C4-2B (cell line): ENCODE measurements at regions not wholly inside any gene's neighbourhood (a gene's known extent, or its start where the extent isn't known, plus 50 kb on each side); places are given as distances from the start of the nearest gene placed in this dataset.

Experiments used
- H3K27ac ChIP-seq: fragments of 450-650 bp; 2 replicates; pipeline ENCODE4 v1.5.1; 2017
- ZFX ChIP-seq: fragments of 450-650 bp; IDR thresholded peaks from 2 replicates; pipeline ENCODE4 v1.6.1; 2017
- TF ChIP-seq, protein P1 (sequence below): fragments of 450-650 bp; conservative IDR thresholded peaks from 2 replicates; pipeline ENCODE4 v1.5.1; 2017; ENCODE audit warnings: mild to moderate bottlenecking

DNA sequence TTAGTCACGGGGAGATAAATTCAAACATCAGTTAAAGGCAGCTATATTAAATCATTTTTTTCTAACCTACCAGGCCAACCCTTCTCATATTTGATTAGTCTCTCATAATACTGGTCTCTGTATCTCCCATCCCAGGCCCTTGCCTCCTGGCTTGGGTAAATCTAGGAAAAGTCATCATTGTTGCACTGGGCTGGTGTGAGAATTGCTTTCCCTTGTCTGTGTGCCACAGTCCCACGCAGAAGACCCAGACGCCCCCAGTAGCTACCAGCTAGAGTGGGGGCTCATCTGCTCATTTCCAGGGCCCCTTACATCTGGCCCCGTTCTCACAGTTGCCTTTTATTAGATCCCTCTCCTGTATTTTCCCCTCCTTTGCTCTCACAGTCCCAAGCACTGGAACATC, 67.6 kb upstream of the VIPR2 start:
- H3K27ac ChIP-seq = no peak overlapping the region
- no peak for TF ChIP-seq ZFX
- TF ChIP-seq, protein P1, sequence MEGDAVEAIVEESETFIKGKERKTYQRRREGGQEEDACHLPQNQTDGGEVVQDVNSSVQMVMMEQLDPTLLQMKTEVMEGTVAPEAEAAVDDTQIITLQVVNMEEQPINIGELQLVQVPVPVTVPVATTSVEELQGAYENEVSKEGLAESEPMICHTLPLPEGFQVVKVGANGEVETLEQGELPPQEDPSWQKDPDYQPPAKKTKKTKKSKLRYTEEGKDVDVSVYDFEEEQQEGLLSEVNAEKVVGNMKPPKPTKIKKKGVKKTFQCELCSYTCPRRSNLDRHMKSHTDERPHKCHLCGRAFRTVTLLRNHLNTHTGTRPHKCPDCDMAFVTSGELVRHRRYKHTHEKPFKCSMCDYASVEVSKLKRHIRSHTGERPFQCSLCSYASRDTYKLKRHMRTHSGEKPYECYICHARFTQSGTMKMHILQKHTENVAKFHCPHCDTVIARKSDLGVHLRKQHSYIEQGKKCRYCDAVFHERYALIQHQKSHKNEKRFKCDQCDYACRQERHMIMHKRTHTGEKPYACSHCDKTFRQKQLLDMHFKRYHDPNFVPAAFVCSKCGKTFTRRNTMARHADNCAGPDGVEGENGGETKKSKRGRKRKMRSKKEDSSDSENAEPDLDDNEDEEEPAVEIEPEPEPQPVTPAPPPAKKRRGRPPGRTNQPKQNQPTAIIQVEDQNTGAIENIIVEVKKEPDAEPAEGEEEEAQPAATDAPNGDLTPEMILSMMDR = no peak

DNA sequence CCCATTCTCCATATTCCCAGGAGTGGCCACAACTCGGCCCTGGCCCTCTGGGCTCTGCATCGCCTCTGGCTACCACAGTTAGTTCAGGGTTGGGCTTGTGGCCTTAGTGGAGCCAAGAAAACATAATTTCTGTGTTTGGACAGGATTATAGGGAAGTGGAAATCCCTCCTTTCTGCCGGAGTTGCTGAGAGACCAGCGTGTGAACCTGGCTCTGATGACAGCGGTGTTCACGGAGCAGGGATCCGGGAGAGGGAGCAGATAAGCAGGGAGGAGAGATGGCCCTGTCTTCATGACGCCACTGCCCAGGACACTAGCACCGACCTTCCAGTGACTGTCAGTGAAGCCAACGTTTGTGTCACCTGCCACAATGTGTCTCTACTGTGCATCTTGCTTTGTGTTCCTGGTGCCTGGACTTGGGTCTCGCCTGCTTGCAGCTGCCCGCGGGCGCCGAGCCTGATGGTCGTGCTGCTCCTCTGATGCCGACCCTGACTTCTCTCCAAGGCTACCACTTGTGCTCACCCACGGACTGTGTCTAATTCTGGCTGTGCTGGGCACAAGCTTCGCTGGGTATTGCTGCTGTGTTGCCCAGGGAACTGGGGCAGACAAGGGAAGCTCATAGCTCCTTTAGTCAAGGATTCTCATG, 67.0 kb upstream of the VIPR2 start:
- H3K27ac ChIP-seq = no peak overlapping the region
- TF ChIP-seq ZFX = no peak
- TF ChIP-seq, protein P1 = no peak

DNA sequence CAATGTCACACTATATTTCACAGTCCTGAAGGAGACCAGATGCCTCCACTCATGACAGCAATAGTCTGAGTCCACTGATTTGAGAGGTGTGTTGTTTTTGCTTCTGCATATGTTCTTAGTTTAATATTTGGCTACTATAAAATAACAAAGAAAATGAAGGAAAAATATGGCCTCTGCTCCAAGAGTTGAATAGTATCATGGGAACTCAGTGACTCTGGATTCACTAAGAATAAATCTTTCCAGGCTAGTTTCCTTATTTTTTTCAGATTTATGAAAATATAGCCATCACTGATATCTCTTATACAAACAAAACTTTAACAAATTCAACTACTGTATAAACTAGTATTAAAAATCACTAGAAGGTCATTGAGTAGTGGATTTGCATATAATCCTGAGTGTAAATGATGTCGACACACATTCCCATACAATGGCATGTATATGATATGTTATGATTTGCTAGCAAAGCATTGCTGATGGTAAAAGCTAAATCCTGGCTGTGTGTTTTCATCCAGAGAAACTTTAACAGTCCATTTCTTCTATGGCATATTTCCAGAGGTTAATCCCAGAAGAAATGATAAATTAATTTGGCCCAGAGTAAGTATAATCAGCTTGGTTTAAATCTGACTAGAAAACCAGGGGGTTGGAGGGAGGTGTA, 66.0 kb upstream of the VIPR2 start:
- TF ChIP-seq, protein P1 = no peak
- TF ChIP-seq ZFX = no peak
- H3K27ac ChIP-seq = no peak overlapping the region

DNA sequence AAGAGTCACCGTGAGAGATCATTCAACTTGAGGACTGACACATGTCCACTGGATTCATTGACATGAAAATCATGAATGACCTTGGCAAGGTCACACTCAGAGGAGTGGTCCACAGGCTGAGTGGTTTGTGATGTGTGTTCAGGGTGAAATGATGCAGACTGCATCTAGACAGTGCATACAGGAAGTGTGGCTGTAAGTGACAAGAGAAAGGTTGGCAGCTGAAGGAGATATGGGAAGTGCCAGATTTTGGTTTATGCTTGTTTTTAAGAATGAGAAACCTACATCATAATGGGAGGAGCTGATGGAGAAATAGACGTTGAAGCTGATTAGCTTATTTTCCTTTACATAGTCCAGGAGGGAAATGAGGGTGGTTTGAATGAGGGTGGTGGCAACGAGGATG, 64.8 kb upstream of the VIPR2 start:
- TF ChIP-seq ZFX = no peak
- TF ChIP-seq, protein P1 = no peak
- no peak overlapping the region for H3K27ac ChIP-seq

DNA sequence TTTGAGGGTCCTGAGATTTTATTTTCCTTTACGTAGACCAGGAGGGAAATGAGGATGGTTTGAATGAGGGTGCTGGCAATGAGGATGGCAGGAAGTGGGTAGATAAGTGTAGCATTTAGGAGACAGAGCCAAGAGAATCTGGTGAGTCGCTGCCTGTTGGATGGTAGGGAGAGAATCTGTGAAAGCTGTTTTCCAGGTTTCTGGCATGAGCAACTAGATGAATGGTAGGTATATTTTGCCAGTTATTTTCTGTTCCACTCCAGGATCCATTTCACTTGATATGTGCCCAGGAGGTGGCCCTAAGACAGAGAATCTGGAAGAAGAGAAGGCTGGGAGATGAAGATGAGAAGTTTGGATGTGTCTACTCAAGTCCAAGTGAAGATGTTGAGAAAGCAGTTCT, 63.3 kb upstream of the VIPR2 start:
- no peak for TF ChIP-seq ZFX
- TF ChIP-seq, protein P1 = no peak
- no peak overlapping the region for H3K27ac ChIP-seq

DNA sequence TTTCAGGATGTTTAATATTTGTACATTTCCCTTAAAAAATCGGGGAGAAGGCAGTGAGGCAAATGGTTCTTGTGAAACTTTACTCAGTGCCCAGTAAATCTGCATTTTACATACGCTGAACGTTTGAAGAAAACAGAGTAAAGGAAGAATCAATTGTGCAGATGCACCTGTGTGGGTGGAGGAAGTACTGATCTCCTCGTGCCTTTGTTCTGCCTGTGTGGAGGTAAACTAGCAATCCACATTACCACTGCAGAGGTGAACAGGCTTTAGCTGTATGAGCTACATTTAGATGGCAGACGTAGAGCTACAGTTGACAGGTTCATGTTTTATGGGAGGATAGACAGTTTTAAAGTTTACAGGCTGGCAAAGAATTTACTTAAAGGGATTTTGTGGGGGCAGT, 62.7 kb upstream of the VIPR2 start:
- TF ChIP-seq ZFX = no peak
- TF ChIP-seq, protein P1 = no peak
- H3K27ac ChIP-seq = no peak overlapping the region

DNA sequence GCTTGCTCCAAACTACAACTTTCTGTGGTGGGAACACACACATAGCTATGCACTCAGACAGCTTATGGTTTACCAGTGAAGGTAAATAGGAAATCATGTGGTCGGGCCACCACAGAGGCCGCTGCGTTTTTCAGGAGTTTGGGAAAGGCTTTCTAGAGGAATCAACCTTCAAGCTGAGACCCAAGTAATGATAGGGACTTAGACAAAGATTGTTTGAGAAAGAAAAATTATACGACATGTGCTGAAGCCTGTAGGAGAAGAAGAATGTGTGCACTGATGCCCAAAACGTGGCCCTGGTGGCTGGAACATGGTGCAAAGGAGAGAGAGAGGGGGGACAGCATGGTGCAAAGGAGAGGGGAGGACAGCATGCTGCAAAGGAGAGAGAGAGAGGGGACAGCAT, 61.2 kb upstream of the VIPR2 start:
- TF ChIP-seq, protein P1 = no peak
- TF ChIP-seq ZFX = no peak
- no peak overlapping the region for H3K27ac ChIP-seq
